HG02938 (cell line): ENCODE measurements at regions not wholly inside any gene's neighbourhood (a gene's known extent, or its start where the extent isn't known, plus 50 kb on each side); places are given as distances from the start of the nearest gene placed in this dataset.

Experiments
- ATAC-seq: cut with Tn5 transposase; IDR thresholded peaks from one replicate; pipeline ENCODE4 v1.9.1; 2021; ENCODE audit warnings: mild to moderate bottlenecking, moderate library complexity; ENCODE audit not compliant: unreplicated experiment

DNA sequence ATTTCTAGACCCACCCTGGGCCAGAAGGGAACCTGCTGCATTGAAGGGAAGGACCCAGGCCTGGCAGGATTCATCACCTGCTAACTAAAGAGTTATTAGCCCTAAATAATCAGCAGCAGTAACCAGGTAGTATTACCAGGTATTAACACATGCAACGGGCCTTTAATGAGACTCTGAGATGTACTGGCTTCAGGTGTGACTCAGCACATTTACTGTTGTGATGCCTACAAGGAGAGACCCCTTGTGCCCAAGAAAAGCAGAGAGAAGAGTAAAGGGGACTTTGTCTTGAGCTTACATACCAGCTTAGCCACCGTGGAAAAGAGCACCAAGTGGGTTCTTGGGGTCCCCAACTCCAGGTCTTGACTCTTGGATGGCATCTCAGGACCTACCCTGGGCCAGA, 243.1 kb upstream of the SLC39A10 start:
- ATAC-seq: no peak

DNA sequence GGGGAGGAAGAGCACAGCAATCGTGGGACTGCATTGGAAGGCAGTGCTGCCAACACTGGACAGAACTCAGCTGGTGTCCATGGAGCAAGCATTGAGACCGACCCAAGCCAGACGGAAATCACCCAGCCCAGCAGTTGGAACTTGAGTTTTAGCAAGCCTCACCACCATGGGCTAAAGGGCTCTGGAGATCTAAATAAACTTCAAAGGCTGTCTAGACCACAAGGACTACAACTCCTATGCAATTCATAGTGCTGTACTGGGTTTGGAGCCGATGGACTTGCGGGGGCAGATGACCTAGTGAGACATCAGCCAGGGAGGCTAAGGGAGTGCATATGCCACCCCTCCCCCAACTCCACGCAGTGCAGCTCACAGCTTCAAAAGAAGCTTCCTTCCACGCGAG, 243.6 kb upstream of the SLC39A10 start:
- ATAC-seq: no peak

DNA sequence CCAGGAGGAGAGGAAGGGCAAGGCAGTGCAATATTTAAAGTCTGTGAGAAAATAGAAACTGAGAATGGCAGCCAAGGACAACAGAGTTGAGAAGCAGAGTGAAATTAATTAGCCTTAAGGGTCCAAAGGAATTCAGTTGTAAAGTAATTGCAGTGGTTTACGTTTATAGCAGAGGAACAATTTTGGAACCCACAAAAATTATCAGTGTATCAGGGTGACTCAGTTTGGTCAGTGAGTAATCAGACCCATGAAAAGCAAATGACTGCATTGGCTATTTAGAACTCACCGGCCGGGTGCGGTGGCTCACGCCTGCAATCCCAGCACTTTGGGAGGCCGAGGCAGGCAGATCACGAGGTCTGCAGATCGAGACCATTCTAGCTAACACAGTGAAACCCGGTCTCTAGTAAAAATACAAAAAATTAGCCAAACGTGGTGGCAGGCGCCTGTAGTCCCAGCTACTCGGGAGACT, 245.8 kb upstream of the SLC39A10 start:
- ATAC-seq: no peak

DNA sequence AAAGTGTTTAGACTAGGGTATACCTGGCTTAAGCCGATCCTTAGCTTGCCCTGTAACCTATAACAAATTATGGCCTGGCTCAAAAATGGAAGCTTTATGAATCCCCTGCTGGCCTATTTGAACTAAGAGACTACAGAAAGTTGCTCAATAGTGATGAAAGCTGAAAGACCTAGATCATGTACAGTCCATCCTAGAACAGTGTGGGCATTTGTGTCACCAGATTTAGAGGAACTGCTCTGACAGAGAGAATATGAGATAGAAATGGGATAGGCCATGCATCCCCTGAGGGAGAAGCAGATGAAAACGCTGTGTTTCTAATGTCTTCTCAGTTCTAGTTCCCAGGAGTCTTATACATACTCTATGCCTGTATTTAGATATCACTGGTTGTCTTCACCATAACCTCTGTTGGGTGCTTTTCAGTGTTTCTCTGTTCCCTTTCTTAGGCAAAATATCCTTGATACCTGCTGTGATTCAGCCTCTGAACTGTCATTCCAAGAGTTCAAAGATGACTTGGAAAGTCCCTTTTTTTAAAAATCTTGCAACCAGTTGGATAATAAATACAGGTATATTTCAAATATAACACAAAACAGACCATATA, 246.9 kb upstream of the SLC39A10 start:
- peak; percentile 68 for ATAC-seq

DNA sequence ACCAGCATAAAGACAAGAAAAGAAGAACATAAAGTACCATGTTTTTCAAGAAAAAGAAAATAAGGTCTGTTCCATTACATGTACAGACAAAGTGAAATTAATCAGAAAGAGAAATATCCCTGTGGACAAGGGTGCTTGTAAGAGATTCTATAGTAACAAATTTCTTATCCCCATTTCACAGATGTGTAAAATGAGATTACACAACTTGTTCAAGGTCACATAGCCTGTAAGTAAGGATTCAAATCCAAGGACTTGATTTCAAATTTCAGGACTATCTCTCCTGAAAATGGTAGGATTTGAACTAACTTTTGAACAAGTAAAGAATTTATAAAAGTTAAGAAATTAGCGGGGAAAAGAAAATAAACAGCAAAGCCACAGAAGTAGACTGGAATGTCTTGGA, 248.2 kb upstream of the SLC39A10 start:
- ATAC-seq: no peak

DNA sequence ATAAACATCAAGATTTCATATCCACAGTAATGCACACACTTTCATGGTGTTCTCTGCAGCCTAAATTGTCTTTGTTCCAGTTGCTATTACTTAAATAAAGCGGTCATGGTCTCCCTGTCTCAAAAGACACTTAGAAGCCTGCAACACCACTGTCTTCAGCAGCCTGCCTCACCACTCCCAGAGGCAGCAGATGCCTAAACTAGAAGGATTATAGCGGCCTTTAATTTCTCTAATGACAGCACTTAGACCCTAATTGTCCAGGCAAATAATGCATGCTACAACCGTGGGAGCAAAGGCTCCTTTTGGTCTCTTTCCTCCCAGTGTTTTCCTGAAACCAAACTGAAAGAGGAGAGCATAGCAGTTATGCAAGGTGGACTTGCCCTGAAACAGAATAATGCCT, 248.8 kb upstream of the SLC39A10 start:
- no peak for ATAC-seq

DNA sequence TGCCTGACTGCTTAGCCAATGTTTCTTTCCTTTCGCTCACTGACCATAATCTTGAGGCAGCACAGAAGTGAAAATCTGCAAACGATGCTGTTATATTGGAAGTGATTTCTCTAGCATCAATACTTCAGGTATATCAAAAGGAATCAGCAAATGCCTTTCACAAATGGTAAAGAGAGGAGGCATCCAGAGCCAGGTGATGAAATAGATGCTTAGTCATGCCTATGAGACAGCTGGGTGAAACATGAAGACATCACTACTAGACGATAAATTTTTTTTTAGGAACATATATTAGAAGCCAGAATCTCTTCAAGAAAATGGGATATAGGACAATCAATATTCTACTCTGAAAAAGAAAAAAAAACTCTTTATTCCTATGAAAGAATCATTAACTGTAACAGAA, 249.2 kb upstream of the SLC39A10 start:
- ATAC-seq: no peak

DNA sequence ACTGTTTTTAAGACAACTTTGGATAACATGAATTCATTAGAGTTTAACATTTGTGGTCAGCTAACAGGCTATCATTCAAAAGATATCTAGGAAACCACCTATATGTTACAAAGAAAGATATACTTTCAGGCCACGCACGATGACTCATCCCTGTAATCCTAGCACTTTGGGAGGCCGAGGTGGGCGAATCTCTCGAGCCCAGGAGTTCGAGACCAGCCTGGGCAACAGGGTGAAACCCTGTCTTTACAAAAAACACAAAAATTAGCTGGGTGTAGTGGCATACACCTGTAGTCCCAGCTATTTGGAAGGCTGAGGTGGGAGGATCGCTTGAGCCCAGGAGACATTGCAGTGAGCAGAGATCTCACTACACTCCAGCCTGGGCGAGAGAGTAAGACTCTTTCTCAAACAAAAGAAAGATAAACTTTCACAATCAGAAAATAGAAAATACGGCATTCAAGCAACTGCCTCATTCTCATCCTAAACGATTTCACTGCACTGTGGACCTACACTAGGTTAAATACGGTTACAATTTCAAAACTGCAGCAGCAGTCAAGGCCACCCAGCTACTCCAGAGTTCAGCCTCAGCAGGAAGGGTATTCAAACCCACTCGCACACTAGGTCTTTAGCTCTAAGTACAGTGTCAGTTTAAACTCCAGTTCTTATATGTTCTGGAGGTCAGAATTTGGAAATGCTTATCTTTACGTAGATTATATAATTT, 250.0 kb upstream of the SLC39A10 start:
- ATAC-seq: no peak

DNA sequence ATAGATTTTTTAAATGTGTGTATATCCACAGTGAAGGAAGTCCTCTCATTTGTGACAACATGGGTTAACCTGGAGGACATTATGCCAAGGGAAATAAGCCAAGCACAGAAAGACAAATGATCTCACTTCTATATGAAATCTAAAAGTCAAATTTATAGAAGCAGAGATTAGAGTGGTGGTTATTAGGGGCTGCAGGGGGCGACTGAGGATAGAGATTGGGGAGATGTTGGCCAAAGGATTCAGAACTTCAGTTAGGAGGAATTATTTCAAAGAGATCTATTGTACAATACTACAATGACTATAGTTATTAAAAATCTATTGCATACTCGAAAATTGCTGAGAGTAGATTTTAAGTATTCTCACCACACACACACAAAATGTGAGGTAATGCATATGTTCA, 252.4 kb upstream of the SLC39A10 start:
- ATAC-seq: no peak

DNA sequence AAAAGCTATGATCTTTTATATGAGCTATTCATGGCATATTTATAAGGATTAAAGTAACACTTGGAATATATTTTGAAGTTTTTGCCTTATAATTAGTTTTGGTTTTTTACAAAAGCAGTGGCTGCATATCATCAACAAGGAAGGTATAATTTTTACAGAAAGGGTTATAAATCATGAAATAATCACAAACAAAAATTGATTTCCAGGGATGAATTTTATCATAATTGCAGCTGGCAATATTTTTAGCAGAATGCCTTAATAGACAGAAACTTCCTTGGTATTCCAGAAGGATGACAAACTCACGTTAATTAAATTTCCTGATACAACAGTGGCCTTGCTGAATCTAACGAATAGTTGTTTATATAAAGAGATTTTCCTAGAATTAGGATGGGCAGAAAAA, 260.5 kb upstream of the SLC39A10 start:
- no peak for ATAC-seq

DNA sequence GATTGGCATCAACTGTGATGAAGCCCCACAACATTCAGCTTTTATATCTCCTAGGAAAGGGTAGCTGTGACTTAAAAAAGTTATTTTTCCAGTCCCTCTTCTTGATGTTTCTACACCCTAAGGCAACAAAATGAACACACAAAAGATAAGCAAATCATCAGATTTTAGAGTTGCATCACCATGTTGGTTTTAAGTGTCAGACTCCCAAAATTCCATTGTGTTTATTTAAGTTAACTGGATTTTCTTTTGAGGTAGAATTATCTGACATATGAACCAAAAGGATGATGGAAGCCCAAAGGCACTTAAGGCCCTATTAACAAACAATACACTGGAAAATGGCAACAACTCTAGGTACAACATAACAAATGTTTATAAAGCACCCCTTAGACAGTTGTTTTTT, 261.7 kb upstream of the SLC39A10 start:
- ATAC-seq: no peak

DNA sequence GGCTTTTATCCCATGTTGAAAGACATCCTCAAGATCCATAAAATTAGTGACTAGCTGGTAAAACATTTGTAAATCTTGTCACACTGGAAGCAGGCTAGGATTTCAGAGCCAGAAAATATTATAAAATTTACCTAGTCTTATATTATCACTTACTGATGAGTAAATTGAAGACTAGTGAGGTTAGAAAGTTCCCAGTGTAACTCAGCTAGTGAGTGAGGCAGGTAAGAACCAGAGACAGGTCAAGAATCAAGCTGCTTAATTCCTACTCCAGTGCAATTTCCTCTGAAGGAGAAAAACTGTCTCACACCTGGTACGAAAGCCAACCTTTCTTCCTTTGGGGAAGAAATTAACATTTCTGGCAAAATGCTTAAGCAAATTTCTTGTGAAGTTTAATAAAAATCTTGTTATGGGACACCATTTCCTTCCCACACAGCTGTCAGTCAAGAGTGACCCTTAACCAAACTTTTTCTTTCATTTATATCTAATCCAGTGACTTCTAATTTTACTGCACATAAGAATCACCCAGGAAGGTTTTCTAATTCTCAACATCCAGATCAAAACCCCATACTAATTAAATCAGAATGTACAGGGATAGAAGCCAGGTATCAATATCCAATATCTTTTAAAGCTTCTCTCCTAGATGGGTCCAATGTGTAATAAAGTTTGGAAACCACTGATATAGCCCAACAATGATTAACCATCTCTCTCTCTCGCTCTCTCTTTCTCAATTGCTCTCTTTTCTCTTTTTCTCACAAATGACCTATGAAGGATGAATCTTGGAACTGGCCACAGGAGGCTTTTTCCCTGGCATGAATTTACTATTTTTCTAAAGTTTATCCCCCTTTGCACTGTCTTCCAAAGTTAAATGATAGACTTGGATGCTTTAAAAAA, 264.3 kb upstream of the SLC39A10 start:
- peak; percentile 58 for ATAC-seq

DNA sequence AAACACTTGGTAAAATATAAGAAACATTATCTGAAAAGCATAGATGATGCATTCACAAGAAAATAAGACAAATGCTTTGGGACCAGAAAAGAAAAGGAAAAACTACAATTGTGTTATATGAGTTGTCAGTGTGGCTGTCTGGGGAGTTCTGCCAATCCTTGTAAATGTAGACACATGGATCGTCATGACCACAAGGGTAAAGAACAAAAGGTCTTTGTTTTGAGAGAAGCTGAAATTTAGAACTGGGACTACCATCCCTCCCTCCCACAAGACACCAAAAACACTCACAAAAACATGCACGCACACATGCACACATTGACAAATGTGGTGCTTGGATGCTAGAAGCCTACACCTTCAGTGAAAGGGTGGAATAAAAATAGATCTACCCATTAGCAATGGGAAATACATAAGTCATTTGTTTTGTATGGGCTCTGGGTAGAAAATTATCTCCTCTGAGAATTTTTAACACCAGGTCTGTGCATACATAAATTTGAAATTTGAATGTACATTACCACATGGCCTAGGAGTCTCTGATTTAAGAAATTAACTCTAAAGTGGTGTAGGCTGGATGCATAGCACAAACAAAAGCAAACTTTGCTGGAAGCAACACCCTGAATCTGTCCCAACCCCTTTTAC, 266.2 kb upstream of the SLC39A10 start:
- no peak for ATAC-seq

DNA sequence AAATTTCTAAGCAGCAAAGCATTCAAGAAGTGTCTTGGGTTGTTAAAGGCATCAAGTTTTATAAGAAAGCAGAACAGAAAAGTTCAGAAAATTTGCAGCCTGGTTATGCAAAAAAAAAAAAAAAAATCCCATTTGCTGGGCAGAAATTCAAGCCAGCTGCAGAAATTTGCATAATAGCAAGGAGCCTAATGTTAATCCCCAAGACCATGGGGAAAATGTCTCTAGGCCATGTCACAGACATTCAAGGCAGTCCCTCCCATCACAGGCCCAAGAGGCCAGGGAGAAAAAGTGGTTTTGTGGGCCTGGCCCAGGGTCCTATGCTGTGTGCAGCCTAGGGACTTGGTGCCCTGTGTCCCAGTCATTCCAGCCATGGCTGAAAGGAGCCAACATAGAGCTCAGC, 269.0 kb upstream of the SLC39A10 start:
- no peak for ATAC-seq

DNA sequence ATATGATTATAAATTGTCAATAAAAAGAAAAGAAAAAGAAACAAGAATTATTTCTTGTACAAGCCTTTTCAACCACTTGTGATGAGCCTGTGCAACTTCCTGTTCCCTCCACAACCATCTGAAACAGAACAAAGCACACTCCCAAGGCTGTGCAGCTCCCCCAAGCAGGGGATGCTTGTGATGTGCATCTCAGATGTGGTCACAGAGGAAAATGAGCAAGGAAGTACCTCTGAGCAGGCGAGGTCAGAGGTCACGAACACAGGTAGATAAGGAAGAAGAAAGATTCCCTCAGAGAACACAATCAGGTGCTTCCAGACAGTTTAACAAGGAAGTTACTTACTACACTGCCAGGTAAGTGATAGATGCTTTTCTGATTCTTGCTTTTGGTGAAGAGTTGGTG, 274.8 kb upstream of the SLC39A10 start:
- ATAC-seq: no peak

DNA sequence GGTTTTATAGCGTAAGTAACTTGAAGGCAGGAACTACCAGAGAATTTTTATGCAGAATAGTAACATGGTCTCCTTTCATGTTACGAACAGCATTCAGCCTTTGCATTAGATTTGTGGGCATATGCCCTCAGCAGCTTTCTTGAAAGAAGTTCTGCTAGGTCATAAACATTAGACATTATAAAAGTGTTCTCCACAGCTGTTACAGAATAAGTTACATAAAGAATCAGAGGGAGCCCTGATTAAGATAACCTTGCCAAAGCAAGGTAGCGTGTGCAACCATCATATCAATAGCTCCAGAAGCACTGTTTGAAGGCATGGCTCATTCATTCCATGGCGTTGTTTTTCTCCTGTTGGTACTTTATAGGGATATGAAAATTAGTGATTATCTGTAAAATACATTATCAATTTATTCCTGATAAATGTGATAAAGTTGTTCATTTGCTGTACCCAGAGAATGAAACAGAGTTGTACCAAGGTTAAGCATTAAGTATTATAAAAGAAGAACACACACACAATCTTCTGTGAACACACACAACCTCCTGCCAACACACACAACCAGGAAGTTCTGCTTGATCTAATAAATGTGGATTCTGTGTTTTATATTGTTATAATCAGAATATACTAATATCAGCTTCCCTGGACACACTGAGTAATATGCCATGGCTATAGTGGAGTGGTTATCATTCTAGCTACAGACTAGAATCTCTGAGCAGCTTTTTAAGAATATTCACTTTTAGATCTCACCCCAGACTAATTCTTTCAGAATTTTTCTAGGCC, 286.7 kb upstream of the SLC39A10 start:
- no peak for ATAC-seq

DNA sequence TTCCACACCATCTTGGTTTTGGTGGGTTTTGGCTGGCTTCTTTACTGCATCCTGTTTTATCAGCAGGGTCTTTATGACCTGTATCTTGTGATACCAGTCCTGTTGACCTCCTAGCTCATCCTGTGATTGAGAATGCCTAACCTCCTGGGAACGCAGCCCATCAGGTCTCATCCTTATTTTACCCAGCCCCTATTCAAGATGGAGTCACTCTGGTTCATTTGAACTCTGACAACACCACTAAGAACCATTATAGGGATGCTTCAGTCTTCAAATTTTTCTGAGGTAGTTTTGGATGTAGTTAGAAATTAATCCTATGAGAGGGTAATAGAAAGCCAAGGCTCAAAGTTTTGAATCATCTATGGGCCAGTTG, 287.8 kb upstream of the SLC39A10 start:
- ATAC-seq: no peak

DNA sequence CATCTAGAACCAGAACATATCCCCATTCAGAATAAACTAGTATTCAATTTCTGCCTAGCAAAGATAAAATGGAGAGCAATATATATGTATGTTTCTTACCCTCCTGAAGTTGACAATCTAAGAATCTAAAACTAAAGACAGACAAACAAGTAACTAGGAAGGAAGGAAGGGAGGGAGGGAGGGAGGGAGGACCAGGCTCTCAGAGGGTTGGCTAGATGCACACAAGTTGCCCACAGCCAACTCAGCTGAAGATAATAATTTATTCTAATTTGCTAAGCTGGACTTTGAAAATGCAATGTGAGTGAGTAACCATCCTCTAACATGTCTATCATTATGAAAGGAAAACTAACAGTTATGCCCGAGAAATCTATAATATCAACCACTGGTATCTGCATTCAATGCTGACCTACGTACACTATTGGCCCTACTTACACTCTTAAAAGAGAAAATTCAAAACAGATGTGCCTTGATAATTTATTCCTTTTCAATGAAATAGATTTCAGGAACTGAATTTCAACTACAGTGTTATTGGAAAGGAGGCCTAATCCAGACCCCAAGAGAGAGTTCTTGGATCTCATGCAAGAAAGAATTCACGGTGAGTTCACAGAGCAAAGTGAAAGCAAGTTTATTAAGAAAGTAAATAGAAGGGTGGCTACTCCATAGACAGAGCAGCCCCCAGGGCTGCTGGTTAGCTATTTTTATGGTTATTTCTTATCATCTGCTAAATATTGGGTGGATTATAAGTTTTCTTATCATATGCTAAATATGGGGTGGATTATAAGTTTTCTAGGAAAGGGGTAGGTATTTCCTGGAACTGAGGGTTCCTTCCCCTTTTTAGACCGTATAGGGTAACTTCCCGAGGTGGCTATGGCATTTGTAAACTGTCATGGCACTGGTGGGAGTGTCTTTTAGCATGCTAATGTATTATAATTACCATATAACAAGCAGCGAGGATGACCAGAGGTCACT, 288.5 kb upstream of the SLC39A10 start:
- ATAC-seq: no peak

DNA sequence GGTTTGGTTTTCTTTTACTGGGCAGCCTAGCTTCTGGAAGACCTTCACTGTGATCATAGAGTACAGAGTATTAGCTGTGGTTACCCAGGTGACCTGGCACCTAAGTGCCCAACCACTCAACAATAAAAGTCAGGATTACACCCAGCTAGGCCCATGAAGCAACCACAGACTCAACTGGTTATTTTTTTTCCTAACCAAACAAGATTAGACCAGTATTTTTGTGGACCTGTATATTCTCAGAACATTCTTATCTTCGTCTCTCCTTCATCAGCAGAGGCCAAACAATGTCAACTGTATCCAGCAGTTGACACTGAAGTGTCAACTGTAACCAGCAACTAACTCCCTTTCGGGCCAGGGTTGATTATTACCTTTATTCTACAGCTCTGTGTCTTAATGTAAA, 289.2 kb upstream of the SLC39A10 start:
- ATAC-seq: no peak
